ENCODE measurements at regions not wholly inside any gene's neighbourhood (a gene's known extent, or its start where the extent isn't known, plus 50 kb on each side); places are given as distances from the start of the nearest gene placed in this dataset.

- no peak overlapping the region for H2BK12ac ChIP-seq (ENCODE audit: low read depth, low read length)
- no peak for FAIRE-seq
- H3K27me3 ChIP-seq (replicated peaks in 1 of 4; ENCODE audit: control insufficient read depth in 3 of 4, extremely low read depth in 1 of 4, insufficient read depth in 3 of 4, low read length in 3 of 4) = no peaks in the 10 kb centered on the region
- H3K9me3 ChIP-seq (ENCODE audit: insufficient read depth in 2 of 2, low read depth in 1 of 2, low read length in 1 of 2) = no peaks in the 10 kb centered on the region
- H3K4me3 ChIP-seq (ENCODE audit: extremely low read depth in 1 of 4, insufficient read depth in 2 of 4, low read depth in 3 of 4, low read length in 4 of 4) = no peak overlapping the region
- no peaks in the 10 kb centered on the region for H3K79me2 ChIP-seq (ENCODE audit: control insufficient read depth in 1 of 2, insufficient read depth in 2 of 2, low read length in 2 of 2)
- H2BK20ac ChIP-seq (ENCODE audit: low read length) = no peak overlapping the region
- H3K4me2 ChIP-seq (ENCODE audit: insufficient read depth in 1 of 2, low read depth in 2 of 2, low read length in 2 of 2) = no peak overlapping the region
- peaks cover 0 to 3% (median 0%) of the 10 kb centered on the region in 4 experiments; a peak in 2 of 7 replicates for H3K4me1 ChIP-seq (replicated peaks in 1 of 4; ENCODE audit: control insufficient read depth in 3 of 4, insufficient read depth in 4 of 4, low read length in 3 of 4)
- H3K56ac ChIP-seq (replicated peaks; ENCODE audit: insufficient read length, low read depth, low read length) = no peak overlapping the region
- H3K36me3 ChIP-seq (ENCODE audit: control insufficient read depth in 2 of 4, insufficient read depth in 4 of 4, low read length in 3 of 4) = no peaks in the 10 kb centered on the region
- ChIA-PET POLR2A (ENCODE audit: partially characterized antibody) (no interaction called here), CTCF (ENCODE audit: partially characterized antibody) (no interaction called here)
- no peak overlapping the region for H3K9ac ChIP-seq (replicated peaks in 1 of 4; ENCODE audit: extremely low read depth in 1 of 4, low read depth in 3 of 4, low read length in 3 of 4)
- no peak overlapping the region for H4K8ac ChIP-seq (ENCODE audit: extremely low read depth, insufficient read depth, low read length)
- no peaks in the 10 kb centered on the region for H3K23me2 ChIP-seq (ENCODE audit: low read depth, low read length)
- no peak overlapping the region for H3K23ac ChIP-seq (ENCODE audit: insufficient read length)
- no peak overlapping the region for H4K91ac ChIP-seq (replicated peaks; ENCODE audit: insufficient read length, low read length)
- no peak overlapping the region for H2AFZ ChIP-seq (ENCODE audit: low read length)
- no peak overlapping the region for H2BK120ac ChIP-seq (replicated peaks; ENCODE audit: low read depth, low read length)
- H2AK5ac ChIP-seq (ENCODE audit: low read depth, low read length) = no peak overlapping the region
- 93% methylated on average over 3 of the region's 3 CpGs; no CpG with 5 or more reads in 1 of the 2 experiments for WGBS, 2 experiments (ENCODE audit: extremely low coverage in 1 of 2, insufficient coverage in 1 of 2, insufficient read length in 1 of 2, insufficient replicate concordance in 2 of 2, low coverage in 1 of 2, low lambda C conversion rate in 2 of 2, missing lambda C conversion rate in 1 of 2)
- no peak overlapping the region for H2BK15ac ChIP-seq (ENCODE audit: low read length)
- no peaks in the 10 kb centered on the region for H4K20me1 ChIP-seq (replicated peaks in 1 of 2; ENCODE audit: control insufficient read depth in 1 of 2, insufficient read depth in 2 of 2, low read length in 2 of 2)
- H3K79me1 ChIP-seq (ENCODE audit: low read depth, low read length) = no peaks in the 10 kb centered on the region
- no peak overlapping the region for H3K18ac ChIP-seq (ENCODE audit: extremely low read depth, low read length)
- no peak for DNase-seq (ENCODE audit: low read depth in 1 of 2, low spot score in 2 of 2)
- no peak overlapping the region for H3K4ac ChIP-seq (replicated peaks; ENCODE audit: insufficient read length, low read depth, low read length)
- no peak overlapping the region for H4K5ac ChIP-seq (ENCODE audit: insufficient read length, low read depth, low read length)
- H3K14ac ChIP-seq (ENCODE audit: insufficient read length) = no peak overlapping the region
- no peak overlapping the region for H3K27ac ChIP-seq (ENCODE audit: low read depth, low read length)
- H2BK5ac ChIP-seq (ENCODE audit: low read depth, low read length) = no peak overlapping the region
- TF ChIP-seq RAD21 (IDR thresholded peaks at IDR 0.05 in 1 of 2, conservative IDR thresholded peaks at IDR 0.05 in 1 of 2; ENCODE audit: low read depth in 2 of 2, low read length in 2 of 2) = no peak
- no peak for TF ChIP-seq USF2 (IDR thresholded peaks at IDR 0.05; ENCODE audit: low read length)
- TF ChIP-seq BRCA1 (IDR thresholded peaks at IDR 0.05; ENCODE audit: low read depth, low read length) = no peak
- no peak for TF ChIP-seq CTCF (IDR thresholded peaks at IDR 0.05; ENCODE audit: control extremely low read depth in 1 of 3, insufficient read depth in 1 of 3, low read depth in 1 of 3, low read length in 3 of 3)
- TF ChIP-seq ATF2 (IDR thresholded peaks at IDR 0.05; ENCODE audit: low read length) = no peak
- TF ChIP-seq ZNF274 (IDR thresholded peaks at IDR 0.05; ENCODE audit: borderline replicate concordance, extremely low read depth, low read length) = no peak
These were observed 211.8 kb downstream of the RBM26 start for GRCh38 chr13:79194272-79194671.

All from H1 (cell line).